ENCODE measurements at regions not wholly inside any gene's neighbourhood (a gene's known extent, or its start where the extent isn't known, plus 50 kb on each side); places are given as distances from the start of the nearest gene placed in this dataset.
"Not testable (repeated sequence)": the region's sequence is repeated elsewhere in the genome, so short reads cannot be mapped to it uniquely, and the experiment has no call there.

- H3K36me3 Mint-ChIP-seq (ENCODE audit: low read depth); H3K27me3 Mint-ChIP-seq (ENCODE audit: low read depth); H3K9me3 Mint-ChIP-seq; DNase-seq; intact Hi-C loops (cut with micrococcal nuclease); H3K4me3 Mint-ChIP-seq; CTCF ChIA-PET; H3K4me1 Mint-ChIP-seq (ENCODE audit: low read depth); H3K27ac Mint-ChIP-seq: not testable (repeated sequence)
Observed at GRCh38 chr9:67410606-67411220, 418.4 kb upstream of the SPATA31A3 start.

GRCh38 chr9:67403739-67404138, 411.4 kb upstream of the SPATA31A3 start:
- H3K9me3 Mint-ChIP-seq; H3K27ac Mint-ChIP-seq; DNase-seq; CTCF ChIA-PET; H3K4me3 Mint-ChIP-seq; H3K27me3 Mint-ChIP-seq (ENCODE audit: low read depth); H3K36me3 Mint-ChIP-seq (ENCODE audit: low read depth); intact Hi-C loops (cut with micrococcal nuclease); H3K4me1 Mint-ChIP-seq (ENCODE audit: low read depth): not testable (repeated sequence)

- CTCF ChIA-PET; H3K4me3 Mint-ChIP-seq; H3K4me1 Mint-ChIP-seq (ENCODE audit: low read depth); intact Hi-C loops (cut with micrococcal nuclease); H3K9me3 Mint-ChIP-seq; H3K27ac Mint-ChIP-seq; DNase-seq; H3K27me3 Mint-ChIP-seq (ENCODE audit: low read depth); H3K36me3 Mint-ChIP-seq (ENCODE audit: low read depth): not testable (repeated sequence)
Observed at GRCh38 chr9:67397731-67398130, 405.4 kb upstream of the SPATA31A3 start.

GRCh38 chr9:67394782-67395181, 402.4 kb upstream of the SPATA31A3 start:
- CTCF ChIA-PET; H3K4me3 Mint-ChIP-seq; H3K9me3 Mint-ChIP-seq; H3K27ac Mint-ChIP-seq; DNase-seq; H3K36me3 Mint-ChIP-seq (ENCODE audit: low read depth); H3K27me3 Mint-ChIP-seq (ENCODE audit: low read depth); H3K4me1 Mint-ChIP-seq (ENCODE audit: low read depth); intact Hi-C loops (cut with micrococcal nuclease): not testable (repeated sequence)

GRCh38 chr9:67394038-67394437, 401.7 kb upstream of the SPATA31A3 start:
- H3K36me3 Mint-ChIP-seq (ENCODE audit: low read depth) = not testable (repeated sequence)

GRCh38 chr9:67369664-67370063, 377.3 kb upstream of the SPATA31A3 start:
- DNase-seq; H3K27ac Mint-ChIP-seq; H3K4me3 Mint-ChIP-seq; H3K4me1 Mint-ChIP-seq (ENCODE audit: low read depth); intact Hi-C loops (cut with micrococcal nuclease); H3K9me3 Mint-ChIP-seq; H3K27me3 Mint-ChIP-seq (ENCODE audit: low read depth); H3K36me3 Mint-ChIP-seq (ENCODE audit: low read depth); CTCF ChIA-PET: not testable (repeated sequence)

More at GRCh38 chr9:67394038-67394437, 401.7 kb upstream of the SPATA31A3 start:
- DNase-seq; H3K27me3 Mint-ChIP-seq (ENCODE audit: low read depth); H3K27ac Mint-ChIP-seq; intact Hi-C loops (cut with micrococcal nuclease); H3K4me3 Mint-ChIP-seq; H3K4me1 Mint-ChIP-seq (ENCODE audit: low read depth); CTCF ChIA-PET; H3K9me3 Mint-ChIP-seq: not testable (repeated sequence)

- H3K4me3 Mint-ChIP-seq; intact Hi-C loops (cut with micrococcal nuclease); H3K27ac Mint-ChIP-seq; DNase-seq; H3K4me1 Mint-ChIP-seq (ENCODE audit: low read depth); CTCF ChIA-PET; H3K36me3 Mint-ChIP-seq (ENCODE audit: low read depth); H3K27me3 Mint-ChIP-seq (ENCODE audit: low read depth); H3K9me3 Mint-ChIP-seq: not testable (repeated sequence)
Observed at GRCh38 chr9:67362325-67362724, 370.0 kb upstream of the SPATA31A3 start.

GRCh38 chr9:67353961-67354360, 361.6 kb upstream of the SPATA31A3 start:
- H3K27ac Mint-ChIP-seq; intact Hi-C loops (cut with micrococcal nuclease); H3K4me1 Mint-ChIP-seq (ENCODE audit: low read depth); H3K36me3 Mint-ChIP-seq (ENCODE audit: low read depth); H3K9me3 Mint-ChIP-seq; H3K4me3 Mint-ChIP-seq; DNase-seq; H3K27me3 Mint-ChIP-seq (ENCODE audit: low read depth); CTCF ChIA-PET: not testable (repeated sequence)

GRCh38 chr9:67349424-67349759, 357.0 kb upstream of the SPATA31A3 start:
- H3K9me3 Mint-ChIP-seq; DNase-seq; H3K27ac Mint-ChIP-seq; H3K4me3 Mint-ChIP-seq; H3K4me1 Mint-ChIP-seq (ENCODE audit: low read depth); H3K27me3 Mint-ChIP-seq (ENCODE audit: low read depth); CTCF ChIA-PET; intact Hi-C loops (cut with micrococcal nuclease); H3K36me3 Mint-ChIP-seq (ENCODE audit: low read depth): not testable (repeated sequence)

- DNase-seq; H3K27ac Mint-ChIP-seq; CTCF ChIA-PET; H3K4me3 Mint-ChIP-seq; H3K4me1 Mint-ChIP-seq (ENCODE audit: low read depth); H3K36me3 Mint-ChIP-seq (ENCODE audit: low read depth); H3K9me3 Mint-ChIP-seq; intact Hi-C loops (cut with micrococcal nuclease); H3K27me3 Mint-ChIP-seq (ENCODE audit: low read depth): not testable (repeated sequence)
Observed at GRCh38 chr9:67348562-67349423, 356.4 kb upstream of the SPATA31A3 start.

- intact Hi-C loops (cut with micrococcal nuclease); H3K4me1 Mint-ChIP-seq (ENCODE audit: low read depth); H3K9me3 Mint-ChIP-seq; H3K4me3 Mint-ChIP-seq; H3K27ac Mint-ChIP-seq; DNase-seq; CTCF ChIA-PET; H3K27me3 Mint-ChIP-seq (ENCODE audit: low read depth); H3K36me3 Mint-ChIP-seq (ENCODE audit: low read depth): not testable (repeated sequence)
Observed at GRCh38 chr9:67348094-67348493, 355.7 kb upstream of the SPATA31A3 start.

- DNase-seq; H3K4me1 Mint-ChIP-seq (ENCODE audit: low read depth); intact Hi-C loops (cut with micrococcal nuclease); H3K36me3 Mint-ChIP-seq (ENCODE audit: low read depth); H3K27me3 Mint-ChIP-seq (ENCODE audit: low read depth); H3K9me3 Mint-ChIP-seq; CTCF ChIA-PET; H3K27ac Mint-ChIP-seq; H3K4me3 Mint-ChIP-seq: not testable (repeated sequence)
Observed at GRCh38 chr9:67339216-67339615, 346.9 kb upstream of the SPATA31A3 start.

- DNase-seq; H3K9me3 Mint-ChIP-seq; H3K27ac Mint-ChIP-seq; intact Hi-C loops (cut with micrococcal nuclease); H3K4me1 Mint-ChIP-seq (ENCODE audit: low read depth); H3K36me3 Mint-ChIP-seq (ENCODE audit: low read depth); CTCF ChIA-PET; H3K4me3 Mint-ChIP-seq; H3K27me3 Mint-ChIP-seq (ENCODE audit: low read depth): not testable (repeated sequence)
Observed at GRCh38 chr9:67338201-67338600, 345.9 kb upstream of the SPATA31A3 start.

Data from activated naive CD4-positive, alpha-beta T cell treated with anti-CD3 and anti-CD28 coated beads for 36 hours (primary cell).